IMR-90 (cell line): ENCODE measurements at regions not wholly inside any gene's neighbourhood (a gene's known extent, or its start where the extent isn't known, plus 50 kb on each side); places are given as distances from the start of the nearest gene placed in this dataset.

Experiments
- ATAC-seq: fragments of 200-7000 bp; cut with Tn5 transposase; 2 replicates; pipeline ENCODE4 v1.9.1; 2020; ENCODE audit warnings: low read depth, mild to moderate bottlenecking, moderate library complexity
- BruUV-seq: library from RNA; stranded (reverse); fragments of 400-500 nt; replicated peaks from 2 replicates; lab custom pipeline; 2021; lab: Mats Ljungman, UMichigan
- CTCF ChIA-PET: fragments of 300-600 bp; formaldehyde crosslinking; extraction: SDS; loops from one replicate; lab custom pipeline; 2021; ENCODE audit warnings: antibody characterized with exemption; lab: Yijun Ruan, JAX
- POLR2A ChIA-PET: fragments of 300-600 bp; sonication (Branson Sonifier 250); formaldehyde crosslinking; loops from one replicate; lab custom pipeline; 2022; ENCODE audit warnings: antibody characterized with exemption; ENCODE audit not compliant: unreplicated experiment; lab: Charles Lee
- DNase-seq: peaks from one replicate; pipeline ENCODE4 v3.0.0; 2013
- H2AFZ ChIP-seq: replicated peaks from 2 replicates; pipeline ENCODE3; 2013; ENCODE audit warnings: low read length, mild to moderate bottlenecking; ENCODE audit not compliant: poor library complexity
- H2AK5ac ChIP-seq: 2 replicates; pipeline ENCODE4 v1.6.1; 2013; ENCODE audit warnings: low read depth, low read length, inconsistent platforms
- H2AK9ac ChIP-seq: replicated peaks from 2 replicates; pipeline ENCODE3; 2013; ENCODE audit warnings: mild to moderate bottlenecking, low read depth, low read length, moderate library complexity; ENCODE audit not compliant: poor library complexity
- H2BK120ac ChIP-seq: 2 replicates; pipeline ENCODE4 v1.6.1; 2013; ENCODE audit warnings: low read depth, low read length, inconsistent platforms
- H2BK15ac ChIP-seq: 3 replicates; pipeline ENCODE4 v1.6.1; 2013; ENCODE audit warnings: low read depth, low read length, inconsistent platforms
- H2BK20ac ChIP-seq: 2 replicates; pipeline ENCODE4 v1.6.1; 2013; ENCODE audit warnings: low read depth, mild to moderate bottlenecking, inconsistent platforms, low read length, moderate library complexity
- H2BK5ac ChIP-seq: 2 replicates; pipeline ENCODE4 v1.6.1; 2013; ENCODE audit warnings: mild to moderate bottlenecking, low read depth, low read length, inconsistent platforms; ENCODE audit not compliant: poor library complexity, severe bottlenecking
- H3K14ac ChIP-seq: replicated peaks from 2 replicates; pipeline ENCODE4 v1.6.1; 2013; ENCODE audit warnings: low read depth, low read length, inconsistent platforms
- H3K18ac ChIP-seq: 2 replicates; pipeline ENCODE4 v1.6.1; 2013; ENCODE audit warnings: low read depth, low read length, control low read depth
- H3K23ac ChIP-seq: 2 replicates; pipeline ENCODE4 v1.6.1; 2013; ENCODE audit warnings: low read depth, low read length, inconsistent platforms
- H3K27ac ChIP-seq: 2 replicates; pipeline ENCODE4 v1.5.1; 2013; ENCODE audit warnings: mild to moderate bottlenecking, control low read depth, low read length; ENCODE audit not compliant: insufficient read depth
- H3K27me3 ChIP-seq: 2 replicates; pipeline ENCODE4 v1.6.1; 2013; ENCODE audit warnings: low read length; ENCODE audit not compliant: control insufficient read depth, insufficient read depth
- H3K36me3 ChIP-seq: 2 replicates; pipeline ENCODE4 v1.6.1; 2013; ENCODE audit warnings: low read length, mixed read lengths; ENCODE audit not compliant: control insufficient read depth, insufficient read depth
- H3K4ac ChIP-seq: 2 replicates; pipeline ENCODE4 v1.6.1; 2013; ENCODE audit warnings: low read depth, low read length, inconsistent platforms
- H3K4me1 ChIP-seq: 2 replicates; pipeline ENCODE4 v1.6.1; 2013; ENCODE audit warnings: low read length, mixed read lengths; ENCODE audit not compliant: control insufficient read depth, insufficient read depth
- H3K4me2 ChIP-seq: 2 replicates; pipeline ENCODE4 v1.6.1; 2013; ENCODE audit warnings: low read depth, mild to moderate bottlenecking, control low read depth, low read length, moderate library complexity
- H3K4me3 ChIP-seq: 2 replicates; pipeline ENCODE4 v1.5.1; 2013; ENCODE audit warnings: low read depth, mild to moderate bottlenecking, control low read depth, low read length, moderate library complexity; ENCODE audit not compliant: insufficient read depth
- H3K56ac ChIP-seq: 2 replicates; pipeline ENCODE4 v1.6.1; 2013; ENCODE audit warnings: low read length, inconsistent platforms; ENCODE audit not compliant: insufficient read depth; ENCODE audit errors: extremely low read depth
- H3K79me1 ChIP-seq, 2 experiments: 2 replicates each; pipeline ENCODE4 v1.6.1; 2013; ENCODE audit warnings: low read length in 2 of 2, inconsistent platforms in 1 of 2, low read depth in 1 of 2
- H3K9ac ChIP-seq: 2 replicates; pipeline ENCODE4 v1.6.1; 2013; ENCODE audit warnings: low read depth, low read length, control low read depth
- H3K9me1 ChIP-seq: 2 replicates; pipeline ENCODE4 v1.6.1; 2013; ENCODE audit warnings: low read length, inconsistent platforms; ENCODE audit not compliant: insufficient read depth
- H3K9me3 ChIP-seq: 2 replicates; pipeline ENCODE4 v1.6.1; 2013; ENCODE audit warnings: low read length; ENCODE audit not compliant: control insufficient read depth, insufficient read depth
- H4K20me1 ChIP-seq: 2 replicates; pipeline ENCODE4 v1.6.1; 2013; ENCODE audit warnings: low read length, inconsistent platforms; ENCODE audit not compliant: insufficient read depth
- H4K5ac ChIP-seq: 2 replicates; pipeline ENCODE4 v1.6.1; 2013; ENCODE audit warnings: mild to moderate bottlenecking, low read depth, low read length, control low read depth
- H4K8ac ChIP-seq, 2 experiments: 2 replicates each; pipeline ENCODE4 v1.6.1; 2013; ENCODE audit warnings: low read depth in 2 of 2, low read length in 2 of 2, control low read depth in 1 of 2, inconsistent platforms in 1 of 2
- H4K91ac ChIP-seq: 2 replicates; pipeline ENCODE4 v1.6.1; 2013; ENCODE audit warnings: low read depth, low read length, inconsistent platforms; ENCODE audit not compliant: insufficient read depth
- BHLHE40 ChIP-seq: fragments of 150-350 bp; IDR thresholded peaks from 2 replicates; pipeline ENCODE4 v1.6.1; 2016; ENCODE audit warnings: mild to moderate bottlenecking, low read depth, low read length
- CEBPB ChIP-seq: IDR thresholded peaks from 2 replicates; pipeline ENCODE4 v1.6.1; 2012; ENCODE audit warnings: low read depth, low read length, improper control_type of control experiment
- CHD1 ChIP-seq: IDR thresholded peaks from 2 replicates; pipeline ENCODE4 v1.6.1; 2012; ENCODE audit warnings: low read depth, low read length, improper control_type of control experiment
- FOS ChIP-seq: fragments of 150-350 bp; IDR thresholded peaks from 2 replicates; pipeline ENCODE4 v1.6.1; 2016; ENCODE audit warnings: low read depth, low read length
- MAFK ChIP-seq: IDR thresholded peaks from 2 replicates; pipeline ENCODE4 v1.6.1; 2012; ENCODE audit warnings: low read depth, low read length, improper control_type of control experiment
- MAZ ChIP-seq: IDR thresholded peaks from 2 replicates; pipeline ENCODE4 v1.6.1; 2012; ENCODE audit warnings: low read depth, mild to moderate bottlenecking, low read length, improper control_type of control experiment, moderate library complexity, borderline replicate concordance
- MXI1 ChIP-seq: IDR thresholded peaks from 2 replicates; pipeline ENCODE4 v1.6.1; 2012; ENCODE audit warnings: low read depth, mild to moderate bottlenecking, low read length, moderate library complexity, borderline replicate concordance
- NFE2L2 ChIP-seq: fragments of 150-350 bp; IDR thresholded peaks from 2 replicates; pipeline ENCODE4 v1.6.1; 2016; ENCODE audit warnings: low read depth, mild to moderate bottlenecking, low read length
- POLR2A ChIP-seq: IDR thresholded peaks from 2 replicates; pipeline ENCODE4 v1.6.1; 2012; ENCODE audit warnings: mild to moderate bottlenecking, low read depth, low read length
- RAD21 ChIP-seq: IDR thresholded peaks from 2 replicates; pipeline ENCODE4 v1.6.1; 2012; ENCODE audit warnings: low read length, improper control_type of control experiment
- RCOR1 ChIP-seq: IDR thresholded peaks from 2 replicates; pipeline ENCODE4 v1.6.1; 2012; ENCODE audit warnings: mild to moderate bottlenecking, low read length, improper control_type of control experiment; ENCODE audit not compliant: insufficient replicate concordance
- RFX5 ChIP-seq: IDR thresholded peaks from 2 replicates; pipeline ENCODE4 v1.8.0; 2012; ENCODE audit warnings: low read depth, mild to moderate bottlenecking, low read length, moderate library complexity
- SMC3 ChIP-seq: fragments of 150-350 bp; IDR thresholded peaks from 2 replicates; pipeline ENCODE4 v1.6.1; 2016; ENCODE audit warnings: low read depth, mild to moderate bottlenecking, antibody characterized with exemption, low read length, moderate library complexity
- USF2 ChIP-seq: fragments of 150-350 bp; IDR thresholded peaks from 2 replicates; pipeline ENCODE4 v1.6.1; 2017; ENCODE audit warnings: mild to moderate bottlenecking, antibody characterized with exemption, low read length, low read depth
- WGBS, 2 experiments: methylation state at CpG; one replicate each; pipeline versions ENCODE4 v1.1.5 to v1.1.7; 2013; ENCODE audit warnings: missing lambda C conversion rate in 2 of 2; ENCODE audit not compliant: insufficient read length in 1 of 2; ENCODE audit errors: extremely low coverage in 2 of 2; 5-methylcytosine and 5-hydroxymethylcytosine counted together
- dilution Hi-C: fragments of 300-500 bp; cut with HindIII; formaldehyde crosslinking; loops from one replicate; pipeline ENCODE4 v1.14.3; 2018; ENCODE audit warnings: low sequenced_read_pairs; ENCODE audit not compliant: unreplicated experiment
- in situ Hi-C: fragments of 300-500 bp; cut with MboI; formaldehyde crosslinking; loops from 3 replicates; pipeline ENCODE4 v1.14.3; 2019; ENCODE audit warnings: low sequenced_read_pairs, inconsistent platforms, mixed read lengths
- intact Hi-C: fragments of 100-400 bp; cut with micrococcal nuclease; formaldehyde crosslinking; loops from 2 replicates; pipeline ENCODE4 v1.10.0; 2022
- TF ChIP-seq, protein P1 (sequence below): conservative IDR thresholded peaks from 2 replicates; pipeline ENCODE4 v1.5.1; 2012; ENCODE audit warnings: mild to moderate bottlenecking, low read depth, low read length, improper control_type of control experiment

DNA sequence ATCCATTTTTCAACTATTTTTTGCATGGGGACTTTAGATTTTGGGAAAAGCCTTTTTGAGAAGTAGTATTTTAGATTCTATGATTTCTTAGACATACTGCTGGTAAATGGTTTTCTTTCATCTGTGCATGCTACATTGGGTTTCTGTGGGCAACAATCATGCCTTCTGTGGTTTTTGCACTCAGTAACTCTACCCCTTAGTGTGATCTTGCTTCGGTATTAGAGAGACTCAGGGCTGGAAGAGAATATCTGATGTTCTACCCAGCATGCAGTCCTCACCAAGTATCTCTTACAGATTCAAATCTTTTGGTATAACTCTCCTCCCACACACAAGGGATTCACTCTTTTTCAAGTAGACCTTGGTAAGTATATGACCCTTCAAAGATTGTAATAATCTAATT is 183.0 kb downstream of the PMAIP1 start:
- dilution Hi-C loops (no loop called here), in situ Hi-C loops (no loop called here)
- H3K14ac ChIP-seq, result no peak overlapping the region

More for the DNA sequence above, 183.0 kb downstream of the PMAIP1 start:
- no TSS peak for BruUV-seq
- TF ChIP-seq RAD21, result no peak
- no peak for TF ChIP-seq MAZ
- TF ChIP-seq RCOR1, result no peak
- no peak for TF ChIP-seq FOS
- no peak for TF ChIP-seq RFX5
- no peak for TF ChIP-seq BHLHE40
- no peak for TF ChIP-seq SMC3
- no peak for TF ChIP-seq MXI1
- no peak for TF ChIP-seq CHD1
- TF ChIP-seq USF2, result no peak
- no peak for TF ChIP-seq POLR2A
- TF ChIP-seq, protein P1, sequence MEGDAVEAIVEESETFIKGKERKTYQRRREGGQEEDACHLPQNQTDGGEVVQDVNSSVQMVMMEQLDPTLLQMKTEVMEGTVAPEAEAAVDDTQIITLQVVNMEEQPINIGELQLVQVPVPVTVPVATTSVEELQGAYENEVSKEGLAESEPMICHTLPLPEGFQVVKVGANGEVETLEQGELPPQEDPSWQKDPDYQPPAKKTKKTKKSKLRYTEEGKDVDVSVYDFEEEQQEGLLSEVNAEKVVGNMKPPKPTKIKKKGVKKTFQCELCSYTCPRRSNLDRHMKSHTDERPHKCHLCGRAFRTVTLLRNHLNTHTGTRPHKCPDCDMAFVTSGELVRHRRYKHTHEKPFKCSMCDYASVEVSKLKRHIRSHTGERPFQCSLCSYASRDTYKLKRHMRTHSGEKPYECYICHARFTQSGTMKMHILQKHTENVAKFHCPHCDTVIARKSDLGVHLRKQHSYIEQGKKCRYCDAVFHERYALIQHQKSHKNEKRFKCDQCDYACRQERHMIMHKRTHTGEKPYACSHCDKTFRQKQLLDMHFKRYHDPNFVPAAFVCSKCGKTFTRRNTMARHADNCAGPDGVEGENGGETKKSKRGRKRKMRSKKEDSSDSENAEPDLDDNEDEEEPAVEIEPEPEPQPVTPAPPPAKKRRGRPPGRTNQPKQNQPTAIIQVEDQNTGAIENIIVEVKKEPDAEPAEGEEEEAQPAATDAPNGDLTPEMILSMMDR, result no peak
- no peak for TF ChIP-seq NFE2L2
- no peak for TF ChIP-seq CEBPB
- TF ChIP-seq MAFK, result no peak
- ATAC-seq (no peak), DNase-seq (no peak)
- no peak overlapping the region for H3K4me3 ChIP-seq
- no peaks in the 10 kb centered on the region for H3K4me1 ChIP-seq
- no peak overlapping the region for H3K56ac ChIP-seq
- no peaks in the 10 kb centered on the region for H3K36me3 ChIP-seq
- H3K9me1 ChIP-seq, result no peaks in the 10 kb centered on the region
- no peak overlapping the region for H2BK15ac ChIP-seq
- H4K20me1 ChIP-seq, result no peaks in the 10 kb centered on the region
- no peak overlapping the region for H3K4me2 ChIP-seq
- H2BK120ac ChIP-seq, result no peak overlapping the region
- H3K9ac ChIP-seq, result no peak overlapping the region
- intact Hi-C loops, result no loop called here
- no peak overlapping the region for H3K23ac ChIP-seq
- H3K27ac ChIP-seq, result no peak overlapping the region
- CTCF ChIA-PET, result no interaction called here
- 80% methylated on average over 1 of the region's 1 CpG; no CpG with 5 or more reads in 1 of the 2 experiments for WGBS, 2 experiments
- H2AFZ ChIP-seq, result no peak overlapping the region
- no peak overlapping the region for H4K8ac ChIP-seq
- no peak overlapping the region for H3K4ac ChIP-seq
- no peak overlapping the region for H2AK5ac ChIP-seq
- no peaks in the 10 kb centered on the region for H3K79me1 ChIP-seq
- H2AK9ac ChIP-seq, result no peak overlapping the region
- no peak overlapping the region for H2BK5ac ChIP-seq
- no peak overlapping the region for H4K5ac ChIP-seq
- POLR2A ChIA-PET, result no interaction called here
- H3K9me3 ChIP-seq, result no peaks in the 10 kb centered on the region
- H2BK20ac ChIP-seq, result no peak overlapping the region
- H3K18ac ChIP-seq, result no peak overlapping the region
- peaks cover 5% of the 10 kb centered on the region for H3K27me3 ChIP-seq
- no peak overlapping the region for H4K91ac ChIP-seq
